Body of pancreas (tissue), 4 donors: ENCODE measurements at regions not wholly inside any gene's neighbourhood (a gene's known extent, or its start where the extent isn't known, plus 50 kb on each side); places are given as distances from the start of the nearest gene placed in this dataset.

Experiments
- CTCF ChIP-seq, 7 experiments: fragments of 450-650 bp in 4 of 7; fragments of 200-600 bp in 3 of 7; sonication (generic) in 3 of 7; IDR thresholded peaks; one replicate each; pipeline ENCODE4 v1.5.1; 2016 to 2019; ENCODE audit warnings: antibody characterized with exemption in 7 of 7
- POLR2A ChIP-seq, 3 donors: fragments of 450-650 bp; IDR thresholded peaks; one replicate each; pipeline ENCODE4 v1.6.1; 2016; ENCODE audit warnings: antibody characterized with exemption in 3 of 3, mild to moderate bottlenecking in 2 of 3

- no peak for TF ChIP-seq POLR2A (IDR thresholded peaks at IDR 0.05)
- no peak for TF ChIP-seq CTCF (IDR thresholded peaks at IDR 0.05)
Measured at GRCh38 chr13:85717921-85718320, 81.3 kb downstream of the SLITRK6 start.
